ENCODE measurements at regions not wholly inside any gene's neighbourhood (a gene's known extent, or its start where the extent isn't known, plus 50 kb on each side); places are given as distances from the start of the nearest gene placed in this dataset.

- Mint-ChIP-seq H3K9me3 (ENCODE audit: low read depth, unreplicated experiment) (no peaks in the 10 kb centered on the region), H3K4me1 (ENCODE audit: low read depth, unreplicated experiment) (peaks cover 26% of the 10 kb centered on the region), H3K36me3 (ENCODE audit: insufficient read depth, unreplicated experiment) (peaks cover 7% of the 10 kb centered on the region), H3K4me3 (ENCODE audit: low read depth, unreplicated experiment) (no peak overlapping the region), H3K27me3 (ENCODE audit: unreplicated experiment) (no peaks in the 10 kb centered on the region), H3K27ac (ENCODE audit: unreplicated experiment) (no peak overlapping the region)
- TF ChIP-seq CTCF (IDR thresholded peaks at IDR 0.05; ENCODE audit: unreplicated experiment) = no peak
- intact Hi-C loops (cut with micrococcal nuclease; ENCODE audit: unreplicated experiment) = loop anchor here (5.0 kb wide), 1 partner anchor 49 kb away; no protein-coding TSS in a partner anchor
- no peak for DNase-seq
- CTCF ChIA-PET = no interaction called here
- BruUV-seq (replicated peaks) = no TSS peak
Observed at GRCh38 chr6:138038142-138038870, 68.9 kb downstream of the PERP start.

All from Calu3 (cell line).